Heart left ventricle (tissue), 13 donors: ENCODE measurements at regions not wholly inside any gene's neighbourhood (a gene's known extent, or its start where the extent isn't known, plus 50 kb on each side); places are given as distances from the start of the nearest gene placed in this dataset.

ENCODE experiments used
- POLR2A ChIP-seq, 2 donors: fragments of 450-650 bp; IDR thresholded peaks; one replicate each; pipeline ENCODE4 v1.6.1; 2017; ENCODE audit warnings: antibody characterized with exemption in 2 of 2, mild to moderate bottlenecking in 2 of 2, moderate library complexity in 2 of 2
- TF ChIP-seq, protein P1 (sequence below), 12 donors: fragments of 200-600 bp; sonication (generic) in 4 of 12; IDR thresholded peaks; one replicate each; pipeline versions ENCODE4 v1.5.0 to v1.8.0; 2018 to 2022; ENCODE audit warnings: antibody characterized with exemption in 12 of 12, mild to moderate bottlenecking in 5 of 12
- donor health status: ischemic (EF 13 %, LVEDD 7.1; RV severe dilation, severe dysfunction).
- donor health status: DM: no; HTN: yes; CAD: no.
- donor health status: DM: no; HTN: no; CAD: no.
- donor health status: ischemic (EF 25% LVEDD 6.9; RV normal size, moderate dysfunction).
- donor health status: ischemic (EF 25% LVEDD 5.7; RV mildly dilated, moderate dysfunction).
- donor health status: ischemic (EF 35%, LVEDD 5.7; RV mildly dilated, moderate dysfunction).
- donor health status: nonischemic (EF 11% LVEDD 7.7; RV severe dilation, severe dysfunction).
- donor health status: DM: yes; HTN: yes; CAD: no.
- donor health status: PGD.
- donor health status: ischemic (EF 29% LVEDD 5.4; RV normal size, mild dysfunction).
- donor health status: nonischemic (EF 23%, LVEDD 6.1; RV moderate dilation, normal function).

DNA sequence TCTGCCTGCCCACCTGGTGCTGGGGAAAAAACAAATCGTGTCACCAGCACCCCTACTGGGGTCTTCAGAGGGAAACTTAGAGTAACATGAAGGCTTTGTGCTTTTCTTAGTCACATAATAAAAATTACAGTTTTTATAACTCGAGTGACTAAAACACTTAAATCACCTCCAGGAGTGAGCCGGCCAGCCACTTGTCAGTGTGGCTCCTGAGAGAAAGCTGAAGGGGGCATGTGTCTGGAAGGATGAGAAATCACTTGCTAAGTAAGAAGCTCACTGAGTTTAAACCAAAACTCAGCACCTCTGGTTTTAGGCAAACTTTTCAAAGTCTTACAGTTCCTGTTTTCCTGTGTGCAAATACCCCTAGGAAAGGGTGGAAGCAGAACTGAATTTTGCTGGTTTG is 372.2 kb downstream of the CDH26 start:
- TF ChIP-seq, protein P1, sequence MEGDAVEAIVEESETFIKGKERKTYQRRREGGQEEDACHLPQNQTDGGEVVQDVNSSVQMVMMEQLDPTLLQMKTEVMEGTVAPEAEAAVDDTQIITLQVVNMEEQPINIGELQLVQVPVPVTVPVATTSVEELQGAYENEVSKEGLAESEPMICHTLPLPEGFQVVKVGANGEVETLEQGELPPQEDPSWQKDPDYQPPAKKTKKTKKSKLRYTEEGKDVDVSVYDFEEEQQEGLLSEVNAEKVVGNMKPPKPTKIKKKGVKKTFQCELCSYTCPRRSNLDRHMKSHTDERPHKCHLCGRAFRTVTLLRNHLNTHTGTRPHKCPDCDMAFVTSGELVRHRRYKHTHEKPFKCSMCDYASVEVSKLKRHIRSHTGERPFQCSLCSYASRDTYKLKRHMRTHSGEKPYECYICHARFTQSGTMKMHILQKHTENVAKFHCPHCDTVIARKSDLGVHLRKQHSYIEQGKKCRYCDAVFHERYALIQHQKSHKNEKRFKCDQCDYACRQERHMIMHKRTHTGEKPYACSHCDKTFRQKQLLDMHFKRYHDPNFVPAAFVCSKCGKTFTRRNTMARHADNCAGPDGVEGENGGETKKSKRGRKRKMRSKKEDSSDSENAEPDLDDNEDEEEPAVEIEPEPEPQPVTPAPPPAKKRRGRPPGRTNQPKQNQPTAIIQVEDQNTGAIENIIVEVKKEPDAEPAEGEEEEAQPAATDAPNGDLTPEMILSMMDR (IDR thresholded peaks at IDR 0.05) = no peak
- no peak for TF ChIP-seq POLR2A (IDR thresholded peaks at IDR 0.05)
